ENCODE measurements at regions not wholly inside any gene's neighbourhood (a gene's known extent, or its start where the extent isn't known, plus 50 kb on each side); places are given as distances from the start of the nearest gene placed in this dataset.

- TF ChIP-seq ZNF274 (IDR thresholded peaks at IDR 0.05; ENCODE audit: low read depth, low read length) (no peak), YY1 (IDR thresholded peaks at IDR 0.05; ENCODE audit: insufficient read depth, insufficient read length) (no peak)
Observed at GRCh38 chr1:60185684-60186083, 112.1 kb upstream of the C1orf87 start.
